Hematopoietic multipotent progenitor cell (in vitro differentiated cells): ENCODE measurements at regions not wholly inside any gene's neighbourhood (a gene's known extent, or its start where the extent isn't known, plus 50 kb on each side); places are given as distances from the start of the nearest gene placed in this dataset.
"Not testable (repeated sequence)": the region's sequence is repeated elsewhere in the genome, so short reads cannot be mapped to it uniquely, and the experiment has no call there.

Source experiments
- DNase-seq, 3 donors: peaks; one replicate each; pipeline ENCODE4 v3.0.0-alpha.2; 2011 to 2015; ENCODE audit warnings: low read depth in 2 of 3, low spot score in 2 of 3

DNA sequence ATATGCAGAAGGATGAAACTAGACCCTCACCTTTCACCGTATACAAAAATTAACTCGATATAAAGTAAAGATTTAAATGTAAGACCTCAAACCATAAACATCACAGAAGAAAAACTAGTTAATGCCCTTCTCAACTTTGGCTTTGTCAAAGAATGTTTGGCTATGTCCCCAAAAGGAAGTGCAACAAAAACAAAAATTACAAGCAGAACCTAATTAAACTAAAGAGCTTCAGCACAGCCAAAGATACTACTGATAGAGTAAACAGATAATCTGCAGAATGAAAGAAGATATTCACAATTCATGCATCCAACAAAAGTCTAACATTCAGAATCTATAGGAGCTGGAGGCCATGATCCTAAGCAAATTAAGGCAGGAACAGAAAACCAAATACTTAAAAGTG is 824.6 kb upstream of the NEGR1 start:
- DNase-seq, result no peak

DNA sequence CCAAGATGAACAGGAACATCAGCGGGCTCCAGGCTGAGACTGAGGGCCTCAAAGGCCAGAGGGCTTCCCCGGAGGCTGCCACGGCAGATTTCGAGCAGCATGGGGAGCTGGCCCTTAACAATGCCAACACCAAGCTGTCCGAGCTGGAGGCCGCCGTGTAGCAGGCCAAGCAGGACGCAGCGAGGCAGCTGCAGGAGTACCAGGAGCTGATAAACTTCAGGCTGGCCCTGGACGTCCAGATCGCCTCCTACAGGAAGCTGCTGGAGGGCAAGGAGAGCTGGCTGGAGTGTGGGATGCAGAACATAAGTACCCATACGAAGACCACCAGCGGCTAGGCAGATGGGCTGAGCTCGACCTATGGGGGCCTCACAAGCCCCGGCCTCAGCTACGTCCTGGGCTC is 823.4 kb upstream of the NEGR1 start:
- DNase-seq, result no peak

DNA sequence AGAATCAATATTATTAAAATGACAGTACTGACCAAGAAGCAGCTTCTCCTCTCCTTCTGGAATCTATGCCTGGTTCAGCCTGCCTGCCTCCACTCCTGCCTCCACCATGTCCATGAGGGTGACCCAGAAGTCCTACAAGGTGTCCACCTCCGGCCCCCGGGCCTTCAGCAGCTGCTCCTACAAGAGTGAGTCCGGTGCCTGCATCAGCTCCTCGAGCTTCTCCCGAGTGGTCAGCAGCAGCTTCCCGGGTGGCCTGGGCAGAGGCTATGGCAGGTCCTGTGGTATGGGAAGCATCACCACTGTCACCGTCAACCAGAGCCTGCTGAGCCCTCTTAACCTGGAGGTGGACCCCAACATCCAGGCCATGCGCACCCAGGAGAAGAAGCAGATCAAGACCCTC is 822.4 kb upstream of the NEGR1 start:
- no peak for DNase-seq

DNA sequence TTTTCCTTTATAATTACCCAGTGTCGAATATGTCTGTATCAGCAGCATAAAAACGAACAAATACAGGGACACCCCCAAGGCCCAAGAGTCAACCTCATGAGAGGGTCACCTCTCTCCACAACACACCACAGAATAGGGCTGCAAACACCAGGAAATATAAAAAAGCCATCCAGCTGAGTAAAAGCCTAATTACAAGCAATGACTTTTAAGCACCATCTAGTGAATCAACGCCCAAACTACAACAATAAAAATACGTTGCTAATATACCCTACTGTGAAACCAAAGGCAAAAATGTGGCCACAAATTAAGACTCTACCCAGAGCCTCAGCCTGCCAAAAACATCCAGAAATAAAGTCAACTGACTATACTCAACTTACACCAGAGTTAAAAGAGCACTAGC is 817.9 kb upstream of the NEGR1 start:
- peak in 1 of 3 donors; percentile 0 for DNase-seq

DNA sequence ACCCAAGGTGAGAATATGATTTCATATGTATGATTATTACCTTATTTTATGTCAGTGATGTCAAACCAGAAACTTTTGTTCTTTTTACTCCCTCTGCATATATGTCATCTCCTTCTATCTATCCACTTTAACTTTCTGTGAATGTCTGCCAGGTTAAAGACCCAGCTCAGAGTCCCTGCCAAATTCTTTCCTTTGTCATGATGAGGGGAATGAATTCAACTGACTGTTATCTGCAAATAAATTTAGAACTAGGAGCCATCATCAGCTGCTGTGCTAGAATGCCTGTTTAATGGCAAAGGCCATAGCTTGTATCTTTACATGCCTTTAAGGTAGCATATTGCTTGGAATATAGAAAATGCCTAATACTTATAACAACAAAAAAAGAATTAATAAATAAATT is 815.6 kb upstream of the NEGR1 start:
- DNase-seq, result no peak

DNA sequence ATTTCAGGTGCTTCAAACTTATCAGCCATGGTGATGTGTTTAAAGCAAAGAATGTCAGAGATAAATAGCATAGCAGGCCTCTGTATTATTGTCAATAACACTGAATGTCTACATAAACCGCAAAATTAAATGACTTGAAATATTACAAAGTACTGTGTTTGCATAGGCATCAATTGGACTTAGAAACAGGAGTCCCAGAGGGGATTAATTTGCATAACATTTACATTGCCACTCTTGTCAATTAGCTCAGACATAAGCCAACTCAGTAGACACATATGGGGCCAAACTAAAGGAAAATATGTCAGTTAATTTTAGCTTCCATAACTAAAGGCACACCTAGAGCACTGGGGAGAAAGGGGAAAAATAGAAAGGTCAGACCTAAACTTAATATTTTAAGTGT is 814.5 kb upstream of the NEGR1 start:
- no peak for DNase-seq

DNA sequence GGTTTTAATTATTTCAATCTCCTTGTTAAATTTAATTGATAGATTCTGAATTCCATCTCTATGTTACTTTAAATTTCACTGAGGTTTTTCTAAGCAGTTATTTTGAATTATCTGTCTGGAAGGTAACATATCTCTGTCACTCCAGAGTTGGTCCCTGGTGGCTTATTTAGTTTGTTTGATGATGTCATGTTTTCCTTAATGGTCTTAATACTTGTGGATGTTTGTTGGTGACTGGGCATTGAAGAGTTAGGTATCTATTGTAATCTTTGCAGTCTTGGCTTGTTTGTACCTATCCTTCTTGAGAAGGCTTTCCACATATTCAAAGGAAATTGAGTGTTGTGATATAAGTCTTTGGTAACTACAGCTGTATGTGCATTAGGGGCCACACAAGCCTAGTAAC is 810.0 kb upstream of the NEGR1 start:
- no peak for DNase-seq

DNA sequence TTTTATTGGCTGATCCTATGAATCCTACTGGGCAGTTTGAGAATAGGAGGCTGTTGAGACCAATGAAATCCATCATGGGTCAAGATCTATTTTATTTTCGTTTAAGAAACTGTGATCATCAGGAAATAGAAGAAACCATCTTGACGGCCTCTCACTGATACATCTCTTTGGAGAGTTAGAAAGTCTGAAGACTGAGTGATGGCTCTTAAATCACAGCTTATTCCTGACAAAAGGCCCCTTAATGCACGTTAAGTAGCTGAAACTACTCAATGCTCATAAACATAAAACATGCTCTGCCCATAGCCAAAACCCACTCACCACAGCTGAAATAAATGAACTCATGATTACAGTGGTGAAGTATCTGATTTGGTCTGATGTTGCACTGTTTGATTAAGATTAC is 784.5 kb upstream of the NEGR1 start:
- no peak for DNase-seq

DNA sequence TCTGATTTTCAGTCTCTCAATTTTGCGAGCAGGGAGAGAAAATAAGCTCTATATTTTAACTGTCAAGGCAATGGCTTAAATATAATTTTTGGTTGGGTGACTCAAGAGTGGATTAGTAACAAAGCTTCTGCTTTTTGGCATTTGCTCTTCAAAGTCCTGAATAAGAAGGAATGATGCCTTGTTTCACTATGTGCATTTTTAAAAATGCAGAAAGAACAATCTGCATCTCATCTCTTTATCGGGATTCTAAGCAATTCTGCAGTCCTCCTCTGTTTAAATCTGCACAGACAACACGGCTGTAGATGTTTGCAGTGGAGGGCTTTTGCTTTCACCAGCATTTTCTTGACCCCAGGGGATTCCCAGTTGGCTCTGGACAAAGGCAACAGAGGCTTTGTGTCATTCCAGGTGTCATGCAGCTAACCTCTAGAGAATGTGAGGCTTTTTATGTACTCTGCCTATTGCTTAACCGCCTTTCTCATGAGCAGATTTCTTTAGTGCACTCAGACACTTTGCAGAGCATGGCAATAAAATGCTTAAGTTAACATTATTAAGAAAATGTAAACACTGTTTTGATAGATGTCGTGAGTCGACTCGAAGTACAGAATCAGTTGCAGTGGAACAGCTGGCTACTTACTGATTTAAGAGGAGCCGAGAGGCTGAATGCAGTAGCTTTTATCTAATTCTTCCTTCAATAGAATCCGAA is 783.2 kb upstream of the NEGR1 start:
- DNase-seq, result no peak

DNA sequence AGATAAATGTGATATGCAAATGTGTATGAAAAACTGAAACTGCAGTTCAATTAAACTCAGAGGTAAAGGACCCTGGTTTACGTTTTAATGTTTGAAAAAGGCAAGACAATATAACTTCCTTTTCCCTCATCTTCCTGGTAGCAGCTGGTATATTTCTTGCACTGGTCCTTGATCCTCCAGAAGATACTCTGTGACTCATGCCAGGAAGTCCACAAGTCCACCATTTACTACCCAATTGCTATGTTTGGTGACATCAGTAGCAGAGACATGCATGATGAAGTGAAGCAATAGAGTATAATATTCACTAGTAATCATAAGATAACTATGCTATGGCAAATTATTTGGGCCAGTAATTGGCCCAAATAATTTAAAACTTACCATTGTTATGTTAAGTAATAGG is 774.5 kb upstream of the NEGR1 start:
- DNase-seq, result no peak

DNA sequence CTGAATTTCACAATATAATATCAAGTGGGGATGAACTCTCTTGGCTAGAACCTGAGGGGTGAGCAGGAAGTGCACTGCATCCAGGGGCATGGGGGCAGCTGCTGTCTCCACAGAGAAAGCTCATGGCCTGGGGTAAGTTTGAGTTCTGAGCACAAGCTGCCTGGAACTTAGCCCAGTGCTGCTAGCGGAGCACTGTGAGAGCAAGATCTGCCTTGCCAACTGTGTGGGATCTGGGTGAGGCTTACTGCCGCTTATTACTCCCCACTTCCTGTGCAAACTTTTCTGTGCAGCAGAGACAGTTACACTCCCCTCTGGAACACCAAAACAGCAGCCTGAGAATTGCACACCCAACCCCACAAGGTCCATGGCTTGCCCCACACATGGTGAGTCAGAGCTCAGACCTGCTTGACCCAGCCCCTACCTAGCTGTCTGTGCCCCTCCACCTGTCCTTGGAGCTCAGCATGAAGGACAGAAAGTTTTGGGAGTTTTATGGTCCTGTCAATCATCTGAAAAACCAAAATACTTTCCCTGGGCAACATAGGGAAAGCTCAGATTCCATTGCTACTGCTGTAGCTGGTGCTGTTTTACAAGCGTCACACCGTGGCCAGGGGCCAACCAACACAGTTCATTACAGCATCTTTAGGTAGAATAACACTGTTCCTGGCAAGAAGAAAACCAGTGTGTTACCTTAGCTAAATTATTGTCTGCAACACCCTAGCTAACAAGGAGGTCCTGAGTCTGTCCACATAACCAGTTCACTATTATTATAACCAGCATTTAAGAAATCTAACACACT is 762.1 kb upstream of the NEGR1 start:
- no peak for DNase-seq

DNA sequence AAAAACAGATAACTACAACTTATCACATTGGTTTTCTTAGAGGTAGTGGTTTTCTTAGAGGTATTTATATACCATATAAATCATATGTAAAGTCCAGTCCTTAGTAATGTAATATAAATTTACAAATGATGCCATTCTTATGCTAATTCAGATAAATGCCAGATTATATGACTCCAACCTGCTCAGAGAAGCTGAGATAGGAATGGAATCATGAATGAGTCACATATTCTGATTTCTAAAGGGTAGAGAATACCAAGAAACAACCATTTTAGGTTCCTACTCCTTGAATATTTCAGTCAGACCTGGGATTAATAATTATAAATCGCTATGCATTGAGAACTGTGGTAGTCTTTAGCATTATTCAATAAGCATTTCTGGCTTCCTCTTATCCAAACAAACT is 760.1 kb upstream of the NEGR1 start:
- DNase-seq, result no peak

DNA sequence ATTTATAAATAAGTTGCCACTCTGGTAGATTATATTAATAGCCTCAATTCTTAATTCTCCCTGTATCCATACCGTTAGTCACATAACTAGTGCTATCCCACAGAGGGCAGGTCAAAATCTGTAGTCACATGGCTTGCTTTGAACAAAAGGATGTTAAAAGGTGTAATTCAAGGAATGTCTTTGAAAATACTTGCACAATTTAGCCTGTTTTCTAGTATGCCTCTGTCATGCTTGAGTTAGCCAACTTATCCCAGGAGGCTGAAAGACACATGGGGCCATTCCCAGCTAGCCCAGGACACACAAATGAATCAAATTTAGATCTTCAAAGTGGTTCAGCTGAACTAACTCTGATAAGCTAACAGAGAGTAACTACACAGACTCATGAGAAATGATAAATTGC is 758.5 kb upstream of the NEGR1 start:
- no peak for DNase-seq

DNA sequence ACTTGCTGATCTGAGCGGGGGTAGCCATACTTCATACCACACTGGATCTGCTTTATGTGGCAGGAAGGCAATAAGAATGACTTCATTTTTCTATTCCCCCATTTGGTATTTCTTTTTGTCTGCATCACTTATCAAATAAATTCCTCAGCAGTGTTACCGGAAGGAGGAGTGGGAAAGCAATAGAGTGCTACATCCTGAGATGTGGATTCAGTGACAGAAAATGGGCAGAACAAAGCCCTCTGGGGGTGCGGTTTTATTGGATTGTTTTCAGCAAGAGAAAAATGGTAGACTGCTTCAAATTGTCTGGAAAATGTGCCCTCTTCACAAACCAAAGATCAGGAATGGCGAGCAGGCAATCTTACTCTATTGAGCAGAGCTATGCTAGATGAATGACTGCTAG is 751.9 kb upstream of the NEGR1 start:
- DNase-seq, result no peak

DNA sequence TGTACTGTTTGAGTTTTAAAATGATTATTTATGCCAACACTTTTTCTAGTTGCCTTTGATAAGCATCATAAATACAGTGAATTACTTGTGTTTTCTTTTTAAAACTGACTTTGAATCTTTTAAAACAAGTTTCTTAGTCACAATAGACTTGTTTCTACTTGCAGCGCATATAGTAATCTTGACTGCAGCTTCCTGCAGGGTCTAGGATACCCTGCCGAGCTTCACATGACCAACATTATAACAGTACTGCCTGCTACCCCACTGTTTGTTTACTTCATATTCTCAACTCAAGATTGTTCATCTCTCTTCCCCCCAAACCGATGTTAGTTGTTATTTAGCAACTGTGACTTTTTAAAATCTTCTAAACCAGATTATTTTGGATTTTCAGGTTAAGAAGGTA is 751.3 kb upstream of the NEGR1 start:
- no peak for DNase-seq

DNA sequence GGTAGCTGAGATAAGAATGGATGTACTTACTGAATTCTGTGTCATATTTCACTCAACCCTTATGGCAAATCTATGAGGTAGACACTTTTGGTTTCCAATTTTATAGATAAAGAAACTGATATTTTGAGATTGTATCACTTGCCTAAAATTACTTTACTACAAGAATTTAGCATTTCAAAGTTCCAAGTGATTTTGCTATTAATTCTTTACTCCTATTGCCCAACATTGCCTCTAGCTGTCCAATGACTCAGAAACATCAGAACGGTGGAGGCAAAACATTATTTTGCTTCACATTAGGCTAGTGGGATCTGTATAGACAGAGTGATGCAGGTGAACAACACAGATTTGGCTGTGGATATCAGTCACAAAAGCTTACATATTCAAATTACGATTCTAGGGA is 747.2 kb upstream of the NEGR1 start:
- DNase-seq, result no peak

DNA sequence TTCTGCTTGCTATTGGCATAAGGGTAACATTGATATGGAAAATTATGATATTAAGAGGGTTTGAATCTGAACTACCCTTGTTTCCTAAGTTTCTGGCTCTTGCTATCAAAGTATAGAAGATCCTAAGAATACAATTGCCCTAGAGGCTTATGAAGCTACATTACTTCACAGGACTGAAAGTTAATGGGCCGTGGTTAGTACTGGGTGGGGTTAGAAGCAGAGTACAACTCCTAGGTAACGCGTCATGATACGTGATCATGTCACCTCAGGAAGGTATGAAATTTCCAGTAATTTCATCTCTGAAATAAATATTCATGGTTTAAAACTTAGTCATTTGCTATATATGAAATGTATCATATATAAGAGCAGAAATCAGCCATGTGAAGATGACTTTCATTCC is 743.8 kb upstream of the NEGR1 start:
- no peak for DNase-seq

DNA sequence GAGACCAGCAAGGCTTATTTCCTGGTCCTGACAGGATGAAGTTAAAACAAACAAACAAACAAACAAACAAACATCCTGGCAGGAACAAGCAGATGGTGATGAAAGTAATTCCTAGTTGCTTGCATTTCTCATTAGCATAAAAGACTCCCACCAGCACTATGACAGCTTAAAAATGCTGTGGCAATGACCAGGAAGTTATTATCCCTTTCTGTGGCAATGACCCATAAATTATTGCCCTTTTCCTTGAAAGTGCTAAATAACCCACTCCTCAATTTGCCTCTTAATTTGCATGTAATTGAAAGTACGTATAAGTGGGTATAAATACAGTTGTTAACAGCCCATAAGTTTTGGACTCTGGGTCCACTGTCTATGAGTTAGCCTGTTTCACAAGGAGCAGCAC is 727.6 kb upstream of the NEGR1 start:
- DNase-seq, result no peak

DNA sequence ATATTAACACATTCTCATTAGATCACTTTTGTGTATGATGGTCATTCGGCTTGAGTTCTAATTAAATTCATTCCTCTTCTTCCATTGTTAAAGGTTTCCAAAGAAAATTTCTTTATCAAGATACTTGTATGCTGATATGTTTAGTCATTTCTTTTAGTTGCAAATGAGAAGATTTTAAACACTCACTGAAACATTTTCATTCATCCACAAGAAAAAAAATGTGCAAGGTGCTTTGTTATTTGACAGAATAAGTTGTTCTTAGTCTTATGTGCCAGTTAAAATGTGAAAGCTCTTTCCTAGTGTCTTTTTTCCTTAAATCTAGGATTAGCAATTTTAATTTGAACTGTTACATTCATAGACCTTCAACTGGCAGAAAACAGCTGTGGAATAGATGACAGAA is 727.0 kb upstream of the NEGR1 start:
- DNase-seq, result no peak

DNA sequence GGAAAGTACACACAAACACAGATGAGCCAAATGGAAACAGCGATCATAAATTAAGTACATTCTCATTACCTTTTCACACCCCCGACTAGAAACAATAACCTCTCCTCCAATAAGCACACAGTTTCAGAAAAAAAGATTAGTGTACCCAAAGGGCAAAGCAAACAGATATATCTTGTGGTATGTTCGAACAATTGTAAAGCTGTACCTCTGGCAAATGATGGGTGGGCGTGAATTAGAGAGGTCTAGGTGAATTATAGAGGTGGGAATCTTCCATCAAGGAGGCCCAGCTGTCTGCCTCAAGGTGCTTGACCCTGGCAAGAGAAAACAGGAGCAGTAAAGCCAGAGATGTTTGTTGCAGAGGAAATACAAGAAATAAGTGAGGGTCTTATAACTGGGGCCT is 715.3 kb upstream of the NEGR1 start:
- no peak for DNase-seq

DNA sequence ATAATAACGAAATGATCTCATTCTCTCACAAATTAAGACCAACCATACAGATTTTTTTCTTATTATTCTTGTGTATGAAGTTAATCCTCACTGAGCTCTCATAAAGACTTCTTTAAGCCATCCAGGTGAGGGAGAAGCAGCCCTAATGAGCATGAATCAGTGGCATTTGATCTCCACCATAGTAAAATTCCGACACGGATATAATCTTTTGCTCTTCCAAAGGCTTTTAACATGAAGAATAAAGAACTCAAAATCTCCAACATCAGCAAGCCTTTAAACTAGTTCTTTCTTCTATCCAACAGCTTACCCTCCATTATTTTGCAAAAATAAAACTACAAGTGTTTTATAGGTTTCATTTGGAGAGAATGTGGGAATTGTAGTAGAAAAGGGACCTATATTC is 714.7 kb upstream of the NEGR1 start:
- no peak for DNase-seq

DNA sequence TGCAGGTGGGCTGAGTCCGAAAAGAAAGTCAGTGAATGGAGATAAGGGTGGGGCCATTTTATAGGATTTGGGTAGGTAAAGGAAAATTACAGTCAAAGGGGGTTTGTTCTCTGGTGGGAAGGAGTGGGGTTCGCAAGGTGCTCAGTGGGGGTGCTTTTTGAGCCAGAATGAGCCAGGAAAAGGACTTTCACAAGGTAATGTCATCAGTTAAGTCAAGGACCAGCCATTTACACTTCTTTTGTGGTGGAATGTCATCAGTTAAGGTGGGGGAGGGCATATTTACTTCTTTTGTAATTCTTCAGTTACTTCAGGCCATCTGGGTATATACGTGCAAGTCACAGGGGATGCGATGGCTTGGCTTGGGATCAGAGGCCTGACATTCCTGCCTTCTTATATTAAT is 705.5 kb upstream of the NEGR1 start:
- DNase-seq, result not testable (repeated sequence)
